CD4-positive, alpha-beta T cell (primary cell): ENCODE measurements at regions not wholly inside any gene's neighbourhood (a gene's known extent, or its start where the extent isn't known, plus 50 kb on each side); places are given as distances from the start of the nearest gene placed in this dataset.

ENCODE experiments used
- ATAC-seq: fragments of 200-7000 bp; cut with Tn5 transposase; one replicate; pipeline ENCODE4 v1.10.0; 2022; ENCODE audit warnings: mild to moderate bottlenecking; ENCODE audit not compliant: poor library complexity
- CTCF ChIA-PET: fragments of 350-600 bp; sonication (Branson Sonifier 250); formaldehyde crosslinking; loops from one replicate; lab custom pipeline; 2021; ENCODE audit warnings: antibody characterized with exemption, inconsistent platforms; lab: Charles Lee
- POLR2A ChIA-PET: fragments of 350-600 bp; sonication (Branson Sonifier 250); formaldehyde crosslinking; loops from one replicate; lab custom pipeline; 2021; ENCODE audit warnings: antibody characterized with exemption, inconsistent platforms; lab: Charles Lee
- DNase-seq, 14 experiments: peaks; one replicate each; pipeline ENCODE4 v3.0.0-alpha.2; 2013 to 2020; ENCODE audit warnings: mixed read lengths in 2 of 14
- H3K27ac ChIP-seq, 2 donors: one replicate each; pipeline versions ENCODE4 v1.5.1 to v1.7.0; 2013; ENCODE audit warnings: low read length in 2 of 2, low read depth in 1 of 2, mild to moderate bottlenecking in 1 of 2
- H3K27me3 ChIP-seq, 2 experiments: 1 replicate in 1 of 2; 2 replicates in 1 of 2; pipeline versions ENCODE4 v1.6.1 to v1.7.0; 2013; ENCODE audit warnings: low read length in 2 of 2, control low read depth in 1 of 2, mild to moderate bottlenecking in 1 of 2, moderate library complexity in 1 of 2; ENCODE audit not compliant: insufficient read depth in 2 of 2, control insufficient read depth in 1 of 2
- H3K36me3 ChIP-seq: one replicate; pipeline ENCODE4 v1.6.1; 2013; ENCODE audit warnings: low read length, control low read depth; ENCODE audit not compliant: insufficient read depth
- H3K4me1 ChIP-seq: one replicate; pipeline ENCODE4 v1.6.1; 2013; ENCODE audit warnings: low read length, control low read depth; ENCODE audit not compliant: insufficient read depth
- H3K4me3 ChIP-seq: one replicate; pipeline ENCODE4 v1.5.1; 2013; ENCODE audit warnings: mild to moderate bottlenecking, low read length, moderate library complexity
- H3K9me3 ChIP-seq, 2 experiments: 1 replicate in 1 of 2; 2 replicates in 1 of 2; pipeline versions ENCODE4 v1.6.1 to v1.7.0; 2013; ENCODE audit warnings: low read length in 2 of 2, mild to moderate bottlenecking in 2 of 2, control low read depth in 1 of 2, moderate library complexity in 1 of 2; ENCODE audit not compliant: control insufficient read depth in 1 of 2, insufficient read depth in 1 of 2
- H3K27ac Mint-ChIP-seq: one replicate; pipeline ENCODE4 v1.8.0; 2020; ENCODE audit warnings: mixed read lengths
- H3K27me3 Mint-ChIP-seq: one replicate; pipeline ENCODE4 v1.8.0; 2021; ENCODE audit warnings: mixed read lengths
- H3K36me3 Mint-ChIP-seq: one replicate; pipeline ENCODE4 v1.8.0; 2021; ENCODE audit warnings: low read depth, mixed read lengths
- H3K4me1 Mint-ChIP-seq: one replicate; pipeline ENCODE4 v1.8.0; 2021; ENCODE audit warnings: low read depth, mixed read lengths
- H3K4me3 Mint-ChIP-seq: one replicate; pipeline ENCODE4 v1.8.0; 2020; ENCODE audit warnings: mild to moderate bottlenecking, mixed read lengths
- H3K9me3 Mint-ChIP-seq: one replicate; pipeline ENCODE4 v1.8.0; 2020; ENCODE audit warnings: mixed read lengths
- intact Hi-C, 2 experiments: fragments of 100-400 bp; cut with DNase I in 1 of 2; cut with micrococcal nuclease in 1 of 2; formaldehyde crosslinking; loops; one replicate each; pipeline versions ENCODE4 v1.15.1 to v1.9.0; 2023 to 2025; cut with DNase I, micrococcal nuclease
- TF ChIP-seq, protein P1 (sequence below): fragments of 200-600 bp; IDR thresholded peaks from one replicate; pipeline ENCODE4 v1.8.0; 2022; ENCODE audit warnings: antibody characterized with exemption, mild to moderate bottlenecking

DNA sequence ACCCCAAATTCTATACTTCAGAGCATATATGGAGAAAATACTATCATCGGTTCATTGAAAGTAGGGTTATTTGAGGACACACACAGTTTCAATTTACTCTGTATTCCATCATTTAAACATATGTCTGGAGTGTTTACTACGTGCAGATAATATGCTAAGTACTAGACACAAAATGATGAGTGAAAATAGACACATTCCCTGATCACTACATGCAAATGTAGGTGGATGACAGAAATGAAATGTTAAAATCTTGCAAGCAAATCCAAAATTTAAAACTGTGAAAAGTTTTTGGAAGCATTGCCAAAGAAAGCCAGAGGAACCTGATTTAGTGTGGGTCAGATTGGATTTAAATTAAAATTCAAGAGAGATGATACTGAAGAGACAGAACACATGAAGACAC, 1106.6 kb downstream of the CBLN2 start:
- no peak overlapping the region for H3K4me3 Mint-ChIP-seq
- H3K27me3 ChIP-seq, result no peaks in the 10 kb centered on the region
- H3K4me3 ChIP-seq, result no peak overlapping the region
- DNase-seq (no peak), ATAC-seq (no peak)
- H3K27ac Mint-ChIP-seq, result no peak overlapping the region
- no peaks in the 10 kb centered on the region for H3K36me3 Mint-ChIP-seq
- ChIA-PET CTCF (no interaction called here), POLR2A (no interaction called here)
- H3K36me3 ChIP-seq, result no peaks in the 10 kb centered on the region
- H3K9me3 ChIP-seq, result no peaks in the 10 kb centered on the region
- no peaks in the 10 kb centered on the region for H3K4me1 Mint-ChIP-seq
- TF ChIP-seq, protein P1, sequence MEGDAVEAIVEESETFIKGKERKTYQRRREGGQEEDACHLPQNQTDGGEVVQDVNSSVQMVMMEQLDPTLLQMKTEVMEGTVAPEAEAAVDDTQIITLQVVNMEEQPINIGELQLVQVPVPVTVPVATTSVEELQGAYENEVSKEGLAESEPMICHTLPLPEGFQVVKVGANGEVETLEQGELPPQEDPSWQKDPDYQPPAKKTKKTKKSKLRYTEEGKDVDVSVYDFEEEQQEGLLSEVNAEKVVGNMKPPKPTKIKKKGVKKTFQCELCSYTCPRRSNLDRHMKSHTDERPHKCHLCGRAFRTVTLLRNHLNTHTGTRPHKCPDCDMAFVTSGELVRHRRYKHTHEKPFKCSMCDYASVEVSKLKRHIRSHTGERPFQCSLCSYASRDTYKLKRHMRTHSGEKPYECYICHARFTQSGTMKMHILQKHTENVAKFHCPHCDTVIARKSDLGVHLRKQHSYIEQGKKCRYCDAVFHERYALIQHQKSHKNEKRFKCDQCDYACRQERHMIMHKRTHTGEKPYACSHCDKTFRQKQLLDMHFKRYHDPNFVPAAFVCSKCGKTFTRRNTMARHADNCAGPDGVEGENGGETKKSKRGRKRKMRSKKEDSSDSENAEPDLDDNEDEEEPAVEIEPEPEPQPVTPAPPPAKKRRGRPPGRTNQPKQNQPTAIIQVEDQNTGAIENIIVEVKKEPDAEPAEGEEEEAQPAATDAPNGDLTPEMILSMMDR, result no peak
- H3K27ac ChIP-seq, result no peak overlapping the region
- no peaks in the 10 kb centered on the region for H3K27me3 Mint-ChIP-seq
- no peaks in the 10 kb centered on the region for H3K9me3 Mint-ChIP-seq
- H3K4me1 ChIP-seq, result no peaks in the 10 kb centered on the region
- intact Hi-C loops, result no loop called here

DNA sequence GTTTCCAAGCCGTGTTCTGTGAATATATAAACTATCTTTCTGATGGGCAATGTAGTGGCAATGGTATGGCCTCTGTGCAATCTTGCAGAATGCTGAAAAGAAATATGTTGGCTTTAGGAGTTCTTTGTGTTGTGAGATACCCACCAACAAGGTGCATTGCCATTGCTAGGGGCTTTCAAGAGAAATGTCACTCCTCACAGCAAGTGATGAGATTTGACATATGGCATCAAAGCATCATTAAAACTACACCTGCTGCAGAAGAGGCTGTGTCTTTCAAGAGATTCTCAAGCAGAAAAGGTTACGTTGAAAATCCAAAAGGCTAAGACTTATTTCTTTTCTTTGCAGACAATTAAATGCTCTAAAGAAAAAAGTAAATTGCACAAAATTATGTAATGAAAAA, 1110.8 kb downstream of the CBLN2 start:
- Histone ChIP-seq H3K27ac (no peak overlapping the region), H3K9me3 (no peaks in the 10 kb centered on the region), H3K4me3 (no peak overlapping the region), H3K27me3 (no peaks in the 10 kb centered on the region), H3K36me3 (no peaks in the 10 kb centered on the region), H3K4me1 (no peaks in the 10 kb centered on the region)
- ATAC-seq (no peak), DNase-seq (no peak)
- H3K27me3 Mint-ChIP-seq, result no peaks in the 10 kb centered on the region
- ChIA-PET CTCF (no interaction called here), POLR2A (no interaction called here)
- H3K4me1 Mint-ChIP-seq, result no peaks in the 10 kb centered on the region
- no peaks in the 10 kb centered on the region for H3K36me3 Mint-ChIP-seq
- H3K27ac Mint-ChIP-seq, result no peak overlapping the region
- H3K9me3 Mint-ChIP-seq, result no peaks in the 10 kb centered on the region
- intact Hi-C loops, result no loop called here
- TF ChIP-seq, protein P1, result no peak
- H3K4me3 Mint-ChIP-seq, result no peak overlapping the region

DNA sequence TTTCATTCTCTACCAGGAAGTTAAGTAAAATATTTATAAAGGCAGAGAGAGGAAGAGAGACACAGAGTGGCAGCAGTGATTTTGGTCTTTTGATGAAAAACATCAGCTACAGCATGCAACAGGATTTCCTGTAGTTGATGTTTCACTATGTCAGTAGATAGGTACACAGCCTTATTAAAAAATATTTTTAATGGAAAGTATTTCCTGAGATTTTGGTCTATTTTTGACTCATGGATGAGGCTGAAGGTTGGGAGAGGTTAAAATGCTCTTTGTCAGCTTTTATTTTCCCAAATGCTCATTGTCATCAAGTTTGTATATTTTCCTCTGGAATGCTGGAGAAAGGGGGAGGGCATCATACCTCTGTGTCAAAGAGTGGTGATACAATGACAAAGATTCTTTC, 1112.5 kb downstream of the CBLN2 start:
- Histone ChIP-seq H3K4me3 (no peak overlapping the region), H3K9me3 (no peaks in the 10 kb centered on the region), H3K27me3 (no peaks in the 10 kb centered on the region), H3K4me1 (no peaks in the 10 kb centered on the region), H3K27ac (no peak overlapping the region), H3K36me3 (no peaks in the 10 kb centered on the region)
- no peak for DNase-seq
- no peaks in the 10 kb centered on the region for H3K4me1 Mint-ChIP-seq
- no peaks in the 10 kb centered on the region for H3K9me3 Mint-ChIP-seq
- intact Hi-C loops, result no loop called here
- POLR2A ChIA-PET, result no interaction called here
- no peaks in the 10 kb centered on the region for H3K36me3 Mint-ChIP-seq
- ATAC-seq, result no peak
- CTCF ChIA-PET, result no interaction called here
- TF ChIP-seq, protein P1, result no peak
- H3K4me3 Mint-ChIP-seq, result no peak overlapping the region
- H3K27me3 Mint-ChIP-seq, result no peaks in the 10 kb centered on the region
- no peak overlapping the region for H3K27ac Mint-ChIP-seq
